ENCODE measurements at regions not wholly inside any gene's neighbourhood (a gene's known extent, or its start where the extent isn't known, plus 50 kb on each side); places are given as distances from the start of the nearest gene placed in this dataset.

DNA sequence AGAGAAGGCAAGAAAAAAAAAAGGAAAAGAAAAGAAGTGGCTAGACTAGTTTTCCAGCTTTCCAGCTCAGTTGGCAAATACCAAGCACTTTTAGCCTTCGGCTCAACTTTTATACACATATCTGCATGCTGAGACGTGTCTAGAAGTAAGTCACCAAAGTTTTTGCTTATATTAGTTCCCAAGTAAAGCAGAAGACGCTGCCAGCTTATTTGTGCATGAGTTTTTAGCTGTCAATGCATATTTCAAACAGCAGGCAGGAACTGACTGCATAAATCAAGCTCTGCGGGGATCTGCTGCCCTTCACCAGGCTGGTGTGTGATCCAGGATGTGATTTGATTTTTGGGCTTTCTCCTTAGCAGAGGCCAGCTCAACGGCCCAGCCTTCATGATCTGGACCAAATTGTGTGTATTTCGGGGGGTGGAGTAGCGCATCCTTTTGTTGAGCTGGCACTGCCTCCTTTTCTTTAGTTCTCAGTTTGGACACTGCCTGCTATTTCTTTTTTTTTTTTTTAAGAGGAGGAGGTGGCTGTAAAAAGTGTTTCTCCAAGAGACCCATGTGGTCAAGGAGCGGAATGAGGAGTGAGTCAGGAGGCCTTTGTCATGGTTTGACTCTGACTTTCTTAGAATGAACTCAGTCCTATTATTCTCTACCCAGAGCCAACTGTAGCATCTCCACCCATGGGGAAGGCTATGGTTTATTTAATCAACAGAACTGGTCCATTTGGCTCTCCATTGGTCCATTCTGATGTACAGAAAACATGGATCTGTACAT is 162.6 kb upstream of the XYLT1 start:
- TF ChIP-seq, protein P1, sequence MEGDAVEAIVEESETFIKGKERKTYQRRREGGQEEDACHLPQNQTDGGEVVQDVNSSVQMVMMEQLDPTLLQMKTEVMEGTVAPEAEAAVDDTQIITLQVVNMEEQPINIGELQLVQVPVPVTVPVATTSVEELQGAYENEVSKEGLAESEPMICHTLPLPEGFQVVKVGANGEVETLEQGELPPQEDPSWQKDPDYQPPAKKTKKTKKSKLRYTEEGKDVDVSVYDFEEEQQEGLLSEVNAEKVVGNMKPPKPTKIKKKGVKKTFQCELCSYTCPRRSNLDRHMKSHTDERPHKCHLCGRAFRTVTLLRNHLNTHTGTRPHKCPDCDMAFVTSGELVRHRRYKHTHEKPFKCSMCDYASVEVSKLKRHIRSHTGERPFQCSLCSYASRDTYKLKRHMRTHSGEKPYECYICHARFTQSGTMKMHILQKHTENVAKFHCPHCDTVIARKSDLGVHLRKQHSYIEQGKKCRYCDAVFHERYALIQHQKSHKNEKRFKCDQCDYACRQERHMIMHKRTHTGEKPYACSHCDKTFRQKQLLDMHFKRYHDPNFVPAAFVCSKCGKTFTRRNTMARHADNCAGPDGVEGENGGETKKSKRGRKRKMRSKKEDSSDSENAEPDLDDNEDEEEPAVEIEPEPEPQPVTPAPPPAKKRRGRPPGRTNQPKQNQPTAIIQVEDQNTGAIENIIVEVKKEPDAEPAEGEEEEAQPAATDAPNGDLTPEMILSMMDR (IDR thresholded peaks at IDR 0.05) = no peak
- TF ChIP-seq POLR2A (IDR thresholded peaks at IDR 0.05) = no peak
